ENCODE measurements at regions not wholly inside any gene's neighbourhood (a gene's known extent, or its start where the extent isn't known, plus 50 kb on each side); places are given as distances from the start of the nearest gene placed in this dataset.
"Not testable (repeated sequence)": the region's sequence is repeated elsewhere in the genome, so short reads cannot be mapped to it uniquely, and the experiment has no call there.

DNA sequence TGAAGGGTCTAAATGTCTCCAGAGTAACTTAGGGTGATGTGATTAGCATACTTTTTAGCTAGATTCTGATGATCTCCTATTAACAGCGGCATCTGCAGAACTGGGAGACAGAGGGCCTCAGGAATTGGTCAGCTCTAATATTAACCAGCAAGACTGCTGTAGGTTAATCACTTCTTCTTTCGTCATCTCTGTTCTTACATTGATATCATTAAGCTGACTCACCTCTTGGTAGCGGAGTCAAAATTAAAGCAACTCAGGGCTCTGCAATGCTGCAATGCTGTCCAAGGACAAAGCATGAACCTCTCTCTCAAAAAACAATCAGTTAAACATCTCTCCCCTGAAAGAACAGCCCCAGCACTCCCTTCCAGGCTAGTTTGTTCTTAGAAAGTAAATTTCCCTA is 57.5 kb upstream of the TRA2B start:
- no peak for DNase-seq

DNA sequence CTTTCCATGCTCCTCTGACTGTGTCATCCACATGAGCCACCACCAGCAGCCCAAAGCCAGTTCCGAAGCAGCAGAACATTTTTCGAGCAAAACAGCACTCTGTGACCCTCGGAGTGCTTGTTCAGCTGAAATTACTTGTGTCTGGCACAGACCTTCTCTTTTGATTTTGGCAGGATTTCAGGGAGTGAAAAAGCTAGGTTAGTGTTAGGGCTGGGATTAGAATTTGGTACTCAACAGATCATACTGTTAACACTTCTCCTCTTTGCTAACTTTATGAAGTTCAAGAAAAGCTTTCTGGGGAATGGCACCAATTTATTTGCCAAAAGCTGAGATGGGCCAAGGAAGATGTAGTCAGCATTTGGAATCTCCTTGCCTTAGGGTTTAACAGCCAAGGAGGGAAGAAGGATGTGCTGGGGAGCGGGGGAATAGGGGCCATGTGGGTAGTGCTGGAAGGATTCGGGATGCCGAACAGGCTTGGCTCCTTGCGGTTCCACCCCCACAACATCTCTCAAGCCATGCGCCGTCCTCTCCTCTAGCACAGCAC is 55.1 kb upstream of the TRA2B start:
- peak; percentile 17 for DNase-seq

DNA sequence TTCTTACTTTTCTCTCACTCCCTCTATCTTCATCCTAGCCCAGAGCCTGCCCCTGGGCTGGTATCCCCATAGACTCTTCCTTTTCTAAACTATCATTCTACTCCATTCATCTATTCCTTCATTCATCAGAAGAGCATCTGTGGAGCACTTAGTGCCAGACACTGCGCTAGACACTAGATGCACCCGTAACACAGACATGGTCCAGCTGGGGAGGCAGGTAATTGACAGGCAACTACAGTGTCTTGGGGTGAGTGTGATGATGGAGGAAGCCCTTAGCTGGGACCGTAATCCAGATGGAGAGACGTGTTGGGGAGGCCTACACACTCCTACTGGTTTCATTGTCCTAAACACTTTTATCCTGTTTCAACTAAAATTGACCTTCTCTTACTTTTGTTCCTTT is 53.2 kb upstream of the TRA2B start:
- DNase-seq, result not testable (repeated sequence)

DNA sequence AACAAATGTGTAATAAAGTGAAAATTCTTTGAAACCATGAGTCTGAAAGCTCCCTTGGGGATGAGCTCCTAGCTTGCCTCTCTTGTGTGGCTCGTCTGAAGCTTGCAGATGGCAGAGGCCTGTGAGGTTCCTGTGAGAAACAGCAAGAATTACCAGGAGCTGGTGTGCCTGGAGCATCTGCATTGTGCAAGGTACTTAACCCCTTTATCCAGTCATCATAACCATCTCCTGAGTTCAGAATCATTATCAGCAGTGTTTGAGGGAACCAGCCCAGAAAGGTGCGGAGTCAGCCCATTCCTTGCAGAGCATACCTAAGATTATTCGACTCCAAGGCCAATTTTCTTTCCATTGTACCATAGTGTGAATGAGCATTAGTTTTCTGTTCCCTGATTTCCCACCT is 51.7 kb upstream of the TRA2B start:
- no peak for DNase-seq

DNA sequence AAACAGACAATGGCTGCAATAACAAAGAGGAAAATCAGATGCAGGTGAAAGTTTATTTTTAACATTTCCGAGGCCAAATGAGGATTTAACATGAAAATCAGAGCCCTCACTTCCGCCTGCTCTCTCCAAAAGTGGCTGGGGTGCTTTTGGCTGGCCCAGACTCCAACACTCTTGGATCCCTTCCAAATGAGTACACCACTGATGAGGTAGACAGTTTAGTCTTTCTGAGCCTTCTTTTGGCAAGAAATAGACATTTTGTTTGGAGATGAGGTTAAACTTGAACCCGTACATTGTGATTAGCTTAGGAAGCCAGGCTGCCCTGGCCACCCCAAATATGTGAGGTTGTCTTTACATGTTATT is 51.0 kb upstream of the TRA2B start:
- DNase-seq, result no peak

DNA sequence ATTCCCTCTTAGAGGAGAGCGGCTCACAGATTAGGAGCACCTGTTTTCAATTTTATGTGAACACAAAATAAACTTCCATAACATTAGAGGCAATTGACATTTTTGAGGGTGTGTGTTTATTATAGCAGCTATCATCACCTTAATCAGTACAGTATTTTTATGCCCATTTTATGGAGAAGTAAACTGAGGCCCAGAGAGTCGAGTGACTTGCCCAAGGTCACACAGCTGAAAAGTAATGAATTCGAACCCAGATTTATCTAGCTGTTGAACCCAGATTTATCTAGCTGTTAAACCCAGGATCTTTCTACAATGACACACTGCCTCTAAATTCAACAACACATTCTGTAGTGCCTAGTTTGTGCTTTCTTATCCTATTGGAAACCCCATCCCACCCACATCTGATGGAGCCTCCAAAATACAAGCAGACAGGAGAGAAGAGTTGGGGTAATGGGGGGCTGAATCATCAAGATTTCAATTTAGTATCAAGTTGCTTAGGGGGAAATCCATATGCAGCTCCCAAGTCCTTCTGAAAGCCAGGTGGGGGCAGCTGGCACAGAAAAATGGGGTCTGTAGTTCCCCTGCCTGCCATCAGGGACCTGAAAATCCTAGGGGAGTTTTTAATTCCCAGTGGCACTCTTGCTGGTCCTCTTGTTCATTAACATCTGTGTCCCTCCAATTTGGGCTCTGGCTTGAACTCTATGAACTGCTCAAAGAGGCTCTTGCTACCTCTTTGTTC is 50.4 kb upstream of the TRA2B start:
- DNase-seq, result no peak

Data from skin of body (tissue), 1 donor.